Esophagus squamous epithelium (tissue), 5 donors: ENCODE measurements at regions not wholly inside any gene's neighbourhood (a gene's known extent, or its start where the extent isn't known, plus 50 kb on each side); places are given as distances from the start of the nearest gene placed in this dataset.
A peak's percentile ranks its signal among the peaks of the same experiment; 100 is the strongest.

ENCODE experiments used
- DNase-seq: peaks from one replicate; lab custom pipeline; 2025; lab: John Stamatoyannopoulos, UW
- H3K27ac ChIP-seq, 4 donors: fragments of 200-600 bp; sonication (generic); one replicate each; pipeline ENCODE4 v1.5.1; 2016 to 2019; ENCODE audit warnings: mild to moderate bottlenecking in 1 of 4
- H3K27me3 ChIP-seq, 4 donors: fragments of 200-600 bp; sonication (generic); 1 replicate in 3 of 4; 2 replicates in 1 of 4; pipeline versions ENCODE4 v1.5.1 to v1.6.0; 2017 to 2021; ENCODE audit warnings: antibody characterized with exemption in 1 of 4
- H3K36me3 ChIP-seq, 3 donors: fragments of 200-600 bp; sonication (generic); one replicate each; pipeline ENCODE4 v1.5.1; 2016 to 2019
- H3K4me1 ChIP-seq, 3 donors: fragments of 200-600 bp; sonication (generic); one replicate each; pipeline ENCODE4 v1.5.1; 2017 to 2019
- H3K4me3 ChIP-seq, 4 donors: fragments of 200-600 bp; sonication (generic); 1 replicate in 3 of 4; 2 replicates in 1 of 4; pipeline ENCODE4 v1.5.1; 2016 to 2019; ENCODE audit warnings: mild to moderate bottlenecking in 2 of 4, moderate library complexity in 1 of 4
- H3K9me3 ChIP-seq, 3 donors: fragments of 200-600 bp; sonication (generic); one replicate each; pipeline ENCODE4 v1.5.1; 2016 to 2019
- POLR2A ChIP-seq, 4 donors: fragments of 450-650 bp; IDR thresholded peaks; one replicate each; pipeline ENCODE4 v1.6.1; 2017; ENCODE audit warnings: antibody characterized with exemption in 4 of 4, mild to moderate bottlenecking in 4 of 4, moderate library complexity in 3 of 4
- WGBS, 2 donors: methylation state at CpG; one replicate each; pipeline ENCODE4 v1.1.5; 2018; 5-methylcytosine and 5-hydroxymethylcytosine counted together
- intact Hi-C: fragments of 100-400 bp; cut with DNase I; formaldehyde crosslinking; loops from one replicate; pipeline ENCODE4 v1.15.0; 2022
- TF ChIP-seq, protein P1 (sequence below), 6 experiments: fragments of 450-650 bp in 4 of 6; fragments of 200-600 bp in 2 of 6; sonication (generic) in 2 of 6; IDR thresholded peaks; one replicate each; pipeline ENCODE4 v1.5.1; 2016 to 2019; ENCODE audit warnings: antibody characterized with exemption in 6 of 6, mild to moderate bottlenecking in 4 of 6, moderate library complexity in 4 of 6
- donor health status: DM: yes; HTN: yes; CAD: no.

DNA sequence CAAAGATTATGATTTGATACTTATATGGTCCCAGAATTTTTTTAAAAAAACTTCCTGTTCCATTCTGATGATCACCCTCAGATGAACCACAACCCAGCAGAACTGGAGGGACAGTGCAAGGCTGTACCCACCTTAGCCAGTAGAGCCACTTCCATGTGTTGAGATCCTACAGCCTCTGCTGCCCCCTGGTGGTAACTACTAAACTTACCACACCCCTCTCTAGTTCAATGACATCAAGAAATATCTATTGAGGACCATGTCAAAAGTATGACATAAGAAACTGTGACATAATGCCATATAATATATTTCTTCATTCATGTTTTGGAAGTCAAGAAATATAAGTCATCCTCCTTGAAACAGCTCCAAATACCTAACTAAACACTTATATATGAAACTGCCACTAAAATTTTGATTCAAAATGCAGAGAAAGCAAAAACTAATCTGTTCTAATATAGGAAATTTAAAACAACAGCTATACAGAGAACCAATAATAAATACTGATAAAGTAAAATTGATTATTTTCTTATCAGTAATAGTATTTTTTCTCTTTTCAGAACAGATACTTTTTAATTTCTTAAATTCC lies 412.6 kb downstream of the KCTD12 start:
- DNase-seq, result no peak
- no peaks in the 10 kb centered on the region for H3K27me3 ChIP-seq
- no peaks in the 10 kb centered on the region for H3K9me3 ChIP-seq
- intact Hi-C loops, result loop anchor here (5.0 kb wide), 1 partner anchor 596 kb away; no protein-coding TSS in a partner anchor
- no peaks in the 10 kb centered on the region for H3K36me3 ChIP-seq
- peaks cover 0 to 4% (median 0%) of the 10 kb centered on the region in 3 donors for H3K4me1 ChIP-seq
- TF ChIP-seq, protein P1, sequence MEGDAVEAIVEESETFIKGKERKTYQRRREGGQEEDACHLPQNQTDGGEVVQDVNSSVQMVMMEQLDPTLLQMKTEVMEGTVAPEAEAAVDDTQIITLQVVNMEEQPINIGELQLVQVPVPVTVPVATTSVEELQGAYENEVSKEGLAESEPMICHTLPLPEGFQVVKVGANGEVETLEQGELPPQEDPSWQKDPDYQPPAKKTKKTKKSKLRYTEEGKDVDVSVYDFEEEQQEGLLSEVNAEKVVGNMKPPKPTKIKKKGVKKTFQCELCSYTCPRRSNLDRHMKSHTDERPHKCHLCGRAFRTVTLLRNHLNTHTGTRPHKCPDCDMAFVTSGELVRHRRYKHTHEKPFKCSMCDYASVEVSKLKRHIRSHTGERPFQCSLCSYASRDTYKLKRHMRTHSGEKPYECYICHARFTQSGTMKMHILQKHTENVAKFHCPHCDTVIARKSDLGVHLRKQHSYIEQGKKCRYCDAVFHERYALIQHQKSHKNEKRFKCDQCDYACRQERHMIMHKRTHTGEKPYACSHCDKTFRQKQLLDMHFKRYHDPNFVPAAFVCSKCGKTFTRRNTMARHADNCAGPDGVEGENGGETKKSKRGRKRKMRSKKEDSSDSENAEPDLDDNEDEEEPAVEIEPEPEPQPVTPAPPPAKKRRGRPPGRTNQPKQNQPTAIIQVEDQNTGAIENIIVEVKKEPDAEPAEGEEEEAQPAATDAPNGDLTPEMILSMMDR (IDR thresholded peaks at IDR 0.05), result peak; percentile 36 to 90 (median 82)
- TF ChIP-seq POLR2A (IDR thresholded peaks at IDR 0.05), result no peak
- no peak overlapping the region for H3K4me3 ChIP-seq
- H3K27ac ChIP-seq, result no peak overlapping the region

DNA sequence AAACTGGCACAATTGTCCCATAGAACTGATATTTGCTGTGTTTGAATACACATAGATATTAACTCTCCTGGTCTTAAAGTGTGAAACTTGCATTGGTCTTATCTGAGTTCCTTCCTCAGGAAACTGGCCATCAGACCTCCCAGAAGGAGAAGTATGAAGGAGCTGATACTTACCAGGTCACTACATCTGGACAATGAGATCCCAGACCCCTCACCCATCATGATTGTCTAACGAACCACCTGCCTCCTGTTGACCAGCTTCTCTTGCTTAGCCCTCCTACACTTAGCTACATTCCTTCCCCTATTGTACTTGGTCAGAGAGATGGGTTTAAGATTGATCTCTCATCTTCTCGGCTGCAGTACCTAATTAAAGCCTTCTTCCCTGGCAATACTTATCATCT lies 413.3 kb downstream of the KCTD12 start:
- WGBS, 2 donors, result 74 to 87% methylated on average over 2 of the region's 2 CpGs
- H3K9me3 ChIP-seq, result no peaks in the 10 kb centered on the region
- peaks cover 0 to 4% (median 0%) of the 10 kb centered on the region in 3 donors for H3K4me1 ChIP-seq
- H3K4me3 ChIP-seq, result no peak overlapping the region
- intact Hi-C loops, result loop anchor here (5.0 kb wide), 1 partner anchor 596 kb away; no protein-coding TSS in a partner anchor
- H3K27me3 ChIP-seq, result no peaks in the 10 kb centered on the region
- no peak overlapping the region for H3K27ac ChIP-seq
- no peaks in the 10 kb centered on the region for H3K36me3 ChIP-seq
- no peak for DNase-seq
- TF ChIP-seq, protein P1 (IDR thresholded peaks at IDR 0.05), result no peak
- no peak for TF ChIP-seq POLR2A (IDR thresholded peaks at IDR 0.05)

DNA sequence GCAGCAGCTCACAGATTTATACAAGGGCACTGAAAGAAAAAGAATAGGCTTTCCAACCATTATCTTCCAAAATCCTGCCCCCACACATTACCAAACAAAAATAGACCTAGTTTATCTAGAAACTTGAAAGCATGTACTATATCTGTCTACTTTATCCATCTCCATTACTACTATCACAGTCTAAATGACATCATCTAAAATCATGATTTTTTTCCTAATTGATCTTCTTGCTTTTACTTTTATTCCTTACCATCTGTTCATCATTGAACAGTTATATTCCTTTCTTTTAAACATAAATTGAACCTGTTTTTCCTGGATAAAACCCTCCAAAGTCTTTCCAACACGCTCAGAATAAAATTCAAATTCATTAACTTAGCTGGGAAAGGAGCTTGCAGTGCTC lies 414.7 kb downstream of the KCTD12 start:
- no peak overlapping the region for H3K4me3 ChIP-seq
- no peaks in the 10 kb centered on the region for H3K27me3 ChIP-seq
- no peak for TF ChIP-seq POLR2A (IDR thresholded peaks at IDR 0.05)
- TF ChIP-seq, protein P1 (IDR thresholded peaks at IDR 0.05), result no peak
- intact Hi-C loops, result loop anchor here (5.0 kb wide), 1 partner anchor 594 kb away; no protein-coding TSS in a partner anchor
- no peak overlapping the region for H3K27ac ChIP-seq
- no peak for DNase-seq
- no peaks in the 10 kb centered on the region for H3K36me3 ChIP-seq
- no peaks in the 10 kb centered on the region for H3K9me3 ChIP-seq
- H3K4me1 ChIP-seq, result peaks cover 0 to 4% (median 0%) of the 10 kb centered on the region in 3 donors
- WGBS, 2 donors, result 64 to 81% methylated on average over 1 of the region's 1 CpG

DNA sequence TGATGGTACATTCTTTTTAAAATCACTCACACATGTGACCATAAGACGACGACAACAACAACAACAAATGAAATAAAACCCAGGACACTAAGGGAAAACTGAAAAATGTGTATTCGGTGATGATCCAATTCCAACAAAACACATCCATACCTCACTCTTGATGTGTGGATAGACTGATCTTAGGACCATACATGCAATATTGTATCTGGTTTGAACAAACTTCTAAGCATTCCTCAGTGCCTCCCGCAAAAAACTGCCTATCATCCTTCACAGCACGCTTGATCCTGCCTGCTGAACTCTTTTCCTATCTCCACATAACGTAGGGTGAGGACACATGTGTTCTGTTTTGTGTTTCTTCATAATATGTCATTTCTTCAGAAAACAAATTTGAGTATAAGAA lies 415.2 kb downstream of the KCTD12 start:
- intact Hi-C loops, result loop anchor here (5.0 kb wide), 1 partner anchor 594 kb away; no protein-coding TSS in a partner anchor
- H3K27me3 ChIP-seq, result no peaks in the 10 kb centered on the region
- H3K36me3 ChIP-seq, result no peaks in the 10 kb centered on the region
- no peak for TF ChIP-seq POLR2A (IDR thresholded peaks at IDR 0.05)
- TF ChIP-seq, protein P1 (IDR thresholded peaks at IDR 0.05), result no peak
- 81% methylated on average over 6 of the region's 6 CpGs for WGBS, 2 donors
- peaks cover 0 to 4% (median 0%) of the 10 kb centered on the region in 3 donors for H3K4me1 ChIP-seq
- no peak for DNase-seq
- H3K4me3 ChIP-seq, result no peak overlapping the region
- no peaks in the 10 kb centered on the region for H3K9me3 ChIP-seq
- no peak overlapping the region for H3K27ac ChIP-seq

DNA sequence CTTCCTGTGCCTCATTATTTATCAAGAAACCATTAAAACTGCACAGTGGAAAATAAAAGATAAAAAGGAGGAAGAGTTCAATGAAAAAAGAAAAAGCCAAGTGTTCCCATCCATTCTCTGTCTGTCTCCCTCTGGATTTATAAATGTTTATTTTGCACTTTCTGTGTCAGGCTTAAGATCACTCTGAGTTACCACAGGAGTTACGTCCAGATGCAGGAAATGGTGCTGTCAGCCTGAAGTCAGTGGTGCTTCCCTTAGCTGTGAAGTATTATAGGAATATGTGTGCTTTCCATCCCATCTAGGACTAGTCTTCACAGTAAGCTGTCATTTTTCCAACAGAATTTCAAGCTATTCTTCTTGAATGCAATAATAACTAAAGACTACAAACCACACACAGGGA lies 420.2 kb downstream of the KCTD12 start:
- Histone ChIP-seq H3K36me3 (no peaks in the 10 kb centered on the region), H3K9me3 (no peaks in the 10 kb centered on the region), H3K4me1 (no peaks in the 10 kb centered on the region), H3K27ac (no peak overlapping the region), H3K27me3 (no peaks in the 10 kb centered on the region), H3K4me3 (no peak overlapping the region)
- TF ChIP-seq, protein P1 (IDR thresholded peaks at IDR 0.05), result no peak
- no peak for TF ChIP-seq POLR2A (IDR thresholded peaks at IDR 0.05)
- no peak for DNase-seq
- intact Hi-C loops, result no loop called here
- WGBS, 2 donors, result 17 to 37% methylated on average over 1 of the region's 1 CpG
